Panc1 (cell line): ENCODE measurements at regions not wholly inside any gene's neighbourhood (a gene's known extent, or its start where the extent isn't known, plus 50 kb on each side); places are given as distances from the start of the nearest gene placed in this dataset.

Experiments
- ATAC-seq: fragments of 200-7000 bp; cut with Tn5 transposase; 2 replicates; pipeline ENCODE4 v1.9.1; 2020; ENCODE audit warnings: mild to moderate bottlenecking, moderate library complexity
- BruUV-seq: library from RNA; stranded (reverse); fragments of 400-500 nt; replicated peaks from 2 replicates; lab custom pipeline; 2021; lab: Mats Ljungman, UMichigan
- CTCF ChIA-PET: fragments of 300-600 bp; sonication (Branson Sonifier 250); formaldehyde crosslinking; loops from one replicate; lab custom pipeline; 2022; ENCODE audit warnings: antibody characterized with exemption; lab: Charles Lee
- POLR2A ChIA-PET: fragments of 300-600 bp; sonication (Branson Sonifier 250); formaldehyde crosslinking; loops from one replicate; lab custom pipeline; 2022; ENCODE audit warnings: antibody characterized with exemption; lab: Charles Lee
- DNase-seq: peaks from one replicate; pipeline ENCODE4 v3.0.0-alpha.2; 2010; ENCODE audit warnings: low read depth, low spot score
- H3K27ac ChIP-seq: 2 replicates; pipeline ENCODE4 v1.5.1; 2011; ENCODE audit warnings: mild to moderate bottlenecking, low read length, inconsistent platforms
- H3K27me3 ChIP-seq: fragments of 200-500 bp; sonication (Bioruptor generic); 2 replicates; pipeline ENCODE4 v1.6.0; 2014; ENCODE audit warnings: low read length, inconsistent platforms; ENCODE audit not compliant: control insufficient read depth, insufficient read depth
- H3K36me3 ChIP-seq: fragments of 200-500 bp; sonication (Bioruptor generic); 2 replicates; pipeline ENCODE4 v1.5.1; 2014; ENCODE audit warnings: inconsistent platforms, mild to moderate bottlenecking, low read length, moderate library complexity; ENCODE audit not compliant: control insufficient read depth, insufficient read depth
- H3K4me1 ChIP-seq: 2 replicates; pipeline ENCODE4 v1.5.1; 2011; ENCODE audit warnings: inconsistent platforms, mild to moderate bottlenecking, low read length, moderate library complexity; ENCODE audit not compliant: control insufficient read depth, insufficient read depth
- H3K4me3 ChIP-seq, 2 experiments: 2 replicates each; pipeline ENCODE4 v1.5.1; 2011 to 2012; ENCODE audit warnings: low read depth in 2 of 2, low read length in 2 of 2, mild to moderate bottlenecking in 2 of 2, inconsistent platforms in 1 of 2, moderate library complexity in 1 of 2
- H3K9me3 ChIP-seq: fragments of 200-500 bp; sonication (Bioruptor generic); 2 replicates; pipeline ENCODE4 v1.5.1; 2014; ENCODE audit warnings: low read depth, mild to moderate bottlenecking, inconsistent platforms, low read length, moderate library complexity; ENCODE audit not compliant: control insufficient read depth, insufficient read depth
- POLR2AphosphoS5 ChIP-seq: IDR thresholded peaks from 2 replicates; pipeline ENCODE4 v1.6.1; 2012; ENCODE audit warnings: mild to moderate bottlenecking, low read depth, low read length, moderate library complexity
- SIN3A ChIP-seq: IDR thresholded peaks from 2 replicates; pipeline ENCODE4 v1.6.1; 2012; ENCODE audit warnings: low read depth, mild to moderate bottlenecking, low read length, moderate library complexity, borderline replicate concordance; ENCODE audit not compliant: insufficient read depth
- TCF7L2 ChIP-seq: IDR thresholded peaks from 2 replicates; pipeline ENCODE4 v1.6.1; 2011; ENCODE audit warnings: mild to moderate bottlenecking, low read depth, low read length, inconsistent platforms
- in situ Hi-C: cut with HindIII; loops from 2 replicates; pipeline ENCODE4 v1.10.0; 2016; ENCODE audit warnings: low sequenced_read_pairs, low pct_unique_long_range_greater_than_20kb
- intact Hi-C: fragments of 100-400 bp; cut with micrococcal nuclease; formaldehyde crosslinking; loops from one replicate; pipeline ENCODE4 v1.10.0; 2022; ENCODE audit not compliant: unreplicated experiment
- TF ChIP-seq, protein P1 (sequence below), 2 experiments: IDR thresholded peaks; 2 replicates each; pipeline ENCODE4 v1.6.1; 2011 to 2012; ENCODE audit warnings: low read depth in 2 of 2, control low read depth in 1 of 2, low read length in 1 of 2, mild to moderate bottlenecking in 1 of 2, moderate library complexity in 1 of 2; ENCODE audit not compliant: insufficient read depth in 1 of 2
- TF ChIP-seq, protein P2 (sequence below): fragments of 450-650 bp; IDR thresholded peaks from 2 replicates; pipeline ENCODE4 v1.5.1; 2017; ENCODE audit warnings: mild to moderate bottlenecking

DNA sequence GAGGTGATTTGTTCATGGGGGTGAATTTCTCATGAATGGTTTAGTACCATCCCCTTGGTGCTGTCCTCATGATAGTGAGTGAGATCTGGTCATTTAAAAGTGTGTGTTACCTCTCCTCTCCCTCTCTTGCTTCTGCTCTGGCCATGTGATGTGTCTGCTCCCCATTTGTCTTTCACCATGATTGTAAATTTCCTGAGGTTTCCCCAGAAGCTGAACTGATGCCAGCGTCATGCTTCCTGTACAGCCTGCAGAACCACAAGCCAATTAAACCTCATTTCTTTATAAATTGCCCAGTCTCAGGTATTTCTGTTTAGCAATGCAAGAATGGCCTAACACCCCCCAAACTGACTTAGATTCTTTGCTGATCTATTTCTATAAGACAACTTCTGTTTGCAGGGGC, 249.4 kb upstream of the B3GALT2 start:
- no peak for ATAC-seq
- Histone ChIP-seq H3K4me1 (no peaks in the 10 kb centered on the region), H3K9me3 (no peaks in the 10 kb centered on the region; the same call in 1 of the 2 replicates), H3K36me3 (no peaks in the 10 kb centered on the region), H3K4me3 (no peak overlapping the region), H3K27ac (no peak overlapping the region), H3K27me3 (no peaks in the 10 kb centered on the region)
- no TSS peak for BruUV-seq
- intact Hi-C loops = no loop called here
- CTCF ChIA-PET = no interaction called here
- TF ChIP-seq POLR2AphosphoS5 = no peak
- no peak for TF ChIP-seq SIN3A
- TF ChIP-seq, protein P1, sequence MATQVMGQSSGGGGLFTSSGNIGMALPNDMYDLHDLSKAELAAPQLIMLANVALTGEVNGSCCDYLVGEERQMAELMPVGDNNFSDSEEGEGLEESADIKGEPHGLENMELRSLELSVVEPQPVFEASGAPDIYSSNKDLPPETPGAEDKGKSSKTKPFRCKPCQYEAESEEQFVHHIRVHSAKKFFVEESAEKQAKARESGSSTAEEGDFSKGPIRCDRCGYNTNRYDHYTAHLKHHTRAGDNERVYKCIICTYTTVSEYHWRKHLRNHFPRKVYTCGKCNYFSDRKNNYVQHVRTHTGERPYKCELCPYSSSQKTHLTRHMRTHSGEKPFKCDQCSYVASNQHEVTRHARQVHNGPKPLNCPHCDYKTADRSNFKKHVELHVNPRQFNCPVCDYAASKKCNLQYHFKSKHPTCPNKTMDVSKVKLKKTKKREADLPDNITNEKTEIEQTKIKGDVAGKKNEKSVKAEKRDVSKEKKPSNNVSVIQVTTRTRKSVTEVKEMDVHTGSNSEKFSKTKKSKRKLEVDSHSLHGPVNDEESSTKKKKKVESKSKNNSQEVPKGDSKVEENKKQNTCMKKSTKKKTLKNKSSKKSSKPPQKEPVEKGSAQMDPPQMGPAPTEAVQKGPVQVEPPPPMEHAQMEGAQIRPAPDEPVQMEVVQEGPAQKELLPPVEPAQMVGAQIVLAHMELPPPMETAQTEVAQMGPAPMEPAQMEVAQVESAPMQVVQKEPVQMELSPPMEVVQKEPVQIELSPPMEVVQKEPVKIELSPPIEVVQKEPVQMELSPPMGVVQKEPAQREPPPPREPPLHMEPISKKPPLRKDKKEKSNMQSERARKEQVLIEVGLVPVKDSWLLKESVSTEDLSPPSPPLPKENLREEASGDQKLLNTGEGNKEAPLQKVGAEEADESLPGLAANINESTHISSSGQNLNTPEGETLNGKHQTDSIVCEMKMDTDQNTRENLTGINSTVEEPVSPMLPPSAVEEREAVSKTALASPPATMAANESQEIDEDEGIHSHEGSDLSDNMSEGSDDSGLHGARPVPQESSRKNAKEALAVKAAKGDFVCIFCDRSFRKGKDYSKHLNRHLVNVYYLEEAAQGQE (IDR thresholded peaks at IDR 0.05; ENCODE audit: insufficient read depth in 1 of 2, low read depth in 2 of 2, low read length in 1 of 2) = no peak
- TF ChIP-seq TCF7L2 = no peak
- TF ChIP-seq, protein P2, sequence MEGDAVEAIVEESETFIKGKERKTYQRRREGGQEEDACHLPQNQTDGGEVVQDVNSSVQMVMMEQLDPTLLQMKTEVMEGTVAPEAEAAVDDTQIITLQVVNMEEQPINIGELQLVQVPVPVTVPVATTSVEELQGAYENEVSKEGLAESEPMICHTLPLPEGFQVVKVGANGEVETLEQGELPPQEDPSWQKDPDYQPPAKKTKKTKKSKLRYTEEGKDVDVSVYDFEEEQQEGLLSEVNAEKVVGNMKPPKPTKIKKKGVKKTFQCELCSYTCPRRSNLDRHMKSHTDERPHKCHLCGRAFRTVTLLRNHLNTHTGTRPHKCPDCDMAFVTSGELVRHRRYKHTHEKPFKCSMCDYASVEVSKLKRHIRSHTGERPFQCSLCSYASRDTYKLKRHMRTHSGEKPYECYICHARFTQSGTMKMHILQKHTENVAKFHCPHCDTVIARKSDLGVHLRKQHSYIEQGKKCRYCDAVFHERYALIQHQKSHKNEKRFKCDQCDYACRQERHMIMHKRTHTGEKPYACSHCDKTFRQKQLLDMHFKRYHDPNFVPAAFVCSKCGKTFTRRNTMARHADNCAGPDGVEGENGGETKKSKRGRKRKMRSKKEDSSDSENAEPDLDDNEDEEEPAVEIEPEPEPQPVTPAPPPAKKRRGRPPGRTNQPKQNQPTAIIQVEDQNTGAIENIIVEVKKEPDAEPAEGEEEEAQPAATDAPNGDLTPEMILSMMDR = no peak
- no peak for DNase-seq
- in situ Hi-C loops = no loop called here
- POLR2A ChIA-PET = no interaction called here

DNA sequence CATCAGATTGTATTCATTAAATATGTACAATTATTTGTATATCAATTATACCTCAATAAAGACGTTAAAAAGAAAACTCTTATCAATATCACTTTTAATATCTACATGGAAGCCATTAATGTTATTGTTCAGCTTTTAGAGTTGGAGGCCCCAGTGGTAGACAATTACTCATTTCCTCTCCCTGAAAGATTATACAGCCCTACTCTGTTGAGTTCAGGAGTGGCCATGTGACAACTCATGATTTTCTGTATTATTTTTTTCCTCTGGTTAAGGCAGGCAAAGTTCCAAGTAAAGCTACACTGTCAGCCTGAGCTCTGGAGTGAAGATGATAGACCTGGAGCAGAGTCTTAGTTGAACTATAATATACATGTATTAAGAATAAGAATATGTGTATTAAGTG, 247.9 kb upstream of the B3GALT2 start:
- Histone ChIP-seq H3K36me3 (no peaks in the 10 kb centered on the region), H3K27ac (no peak overlapping the region), H3K4me1 (no peaks in the 10 kb centered on the region), H3K9me3 (no peaks in the 10 kb centered on the region; the same call in 1 of the 2 replicates), H3K4me3 (no peak overlapping the region), H3K27me3 (no peaks in the 10 kb centered on the region)
- intact Hi-C loops = no loop called here
- TF ChIP-seq TCF7L2 (no peak), POLR2AphosphoS5 (no peak), SIN3A (no peak)
- TF ChIP-seq, protein P2 = no peak
- TF ChIP-seq, protein P1 (IDR thresholded peaks at IDR 0.05; ENCODE audit: insufficient read depth in 1 of 2, low read depth in 2 of 2, low read length in 1 of 2) = no peak
- BruUV-seq = no TSS peak
- DNase-seq (no peak), ATAC-seq (no peak)
- CTCF ChIA-PET = no interaction called here
- in situ Hi-C loops = no loop called here
- POLR2A ChIA-PET = interaction anchor here (0.6 kb wide), 1 partner anchor 285 kb away, joined by 4 read pairs; no protein-coding TSS in a partner anchor
